NCI-H82 treated with DMSO at 0.1 percent for 48 hours (cell line): ENCODE measurements at regions not wholly inside any gene's neighbourhood (a gene's known extent, or its start where the extent isn't known, plus 50 kb on each side); places are given as distances from the start of the nearest gene placed in this dataset.
"Not testable (repeated sequence)": the region's sequence is repeated elsewhere in the genome, so short reads cannot be mapped to it uniquely, and the experiment has no call there.

Experiments
- DNase-seq: peaks from one replicate; lab custom pipeline; 2025; ENCODE audit not compliant: unreplicated experiment; lab: John Stamatoyannopoulos, UW

GRCh38 chr5:152056931-152057330 is 132.3 kb upstream of the GLRA1 start:
- no peak for DNase-seq

GRCh38 chr5:152052470-152052869 is 127.8 kb upstream of the GLRA1 start:
- DNase-seq, result no peak

- no peak for DNase-seq
These were observed 127.1 kb upstream of the GLRA1 start for GRCh38 chr5:152051499-152052454.

- DNase-seq, result no peak
These were observed 121.7 kb upstream of the GLRA1 start for GRCh38 chr5:152046361-152046760.

GRCh38 chr5:152038856-152039255 is 114.2 kb upstream of the GLRA1 start:
- not testable (repeated sequence) for DNase-seq

- DNase-seq, result not testable (repeated sequence)
These were observed 101.8 kb upstream of the GLRA1 start for GRCh38 chr5:152026328-152027024.

- DNase-seq, result no peak
These were observed 91.8 kb upstream of the GLRA1 start for GRCh38 chr5:152016421-152016820.

GRCh38 chr5:152007653-152008335 is 83.1 kb upstream of the GLRA1 start:
- no peak for DNase-seq

- DNase-seq, result peak; percentile 29
These were observed 79.4 kb upstream of the GLRA1 start for GRCh38 chr5:152004095-152004494.
